ENCODE measurements at regions not wholly inside any gene's neighbourhood (a gene's known extent, or its start where the extent isn't known, plus 50 kb on each side); places are given as distances from the start of the nearest gene placed in this dataset.

DNA sequence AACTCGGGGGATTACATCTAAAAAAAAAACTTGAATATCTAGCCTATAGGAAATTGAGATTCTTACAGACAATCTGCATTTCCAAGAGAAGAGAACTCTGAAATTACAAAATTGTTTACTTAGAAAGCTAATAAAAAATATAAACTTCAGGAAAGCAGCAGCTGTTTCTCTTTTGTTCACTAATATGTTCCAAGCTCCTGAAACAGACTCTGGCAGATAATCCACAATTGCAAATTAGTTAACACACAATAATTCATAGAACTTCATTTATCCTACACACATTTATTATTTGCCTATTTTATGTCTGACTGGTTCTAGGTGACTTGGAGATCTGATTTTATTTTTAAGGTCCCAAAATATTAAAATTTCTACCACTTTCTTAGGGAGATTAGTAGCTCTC is 83.8 kb downstream of the TMEM167A start:
- no peaks in the 10 kb centered on the region for H3K4me1 ChIP-seq (ENCODE audit: insufficient read depth, low read length)
- in situ Hi-C loops (cut with HindIII; ENCODE audit: extremely low pct_ligation_motif_present, low pct_unique_long_range_greater_than_20kb) = no loop called here
- H3K4me2 ChIP-seq (ENCODE audit: low read depth, low read length) = no peak overlapping the region
- ChIA-PET POLR2A (no interaction called here), CTCF (ENCODE audit: low intra/inter-chr PET ratio, low total read pairs) (no interaction called here)
- H3K9me3 ChIP-seq (ENCODE audit: low read length) = no peaks in the 10 kb centered on the region
- no peak for TF ChIP-seq KDM6A (CRISPR knock-in tag; IDR thresholded peaks at IDR 0.05; ENCODE audit: low read depth)
- TF ChIP-seq, protein P1, sequence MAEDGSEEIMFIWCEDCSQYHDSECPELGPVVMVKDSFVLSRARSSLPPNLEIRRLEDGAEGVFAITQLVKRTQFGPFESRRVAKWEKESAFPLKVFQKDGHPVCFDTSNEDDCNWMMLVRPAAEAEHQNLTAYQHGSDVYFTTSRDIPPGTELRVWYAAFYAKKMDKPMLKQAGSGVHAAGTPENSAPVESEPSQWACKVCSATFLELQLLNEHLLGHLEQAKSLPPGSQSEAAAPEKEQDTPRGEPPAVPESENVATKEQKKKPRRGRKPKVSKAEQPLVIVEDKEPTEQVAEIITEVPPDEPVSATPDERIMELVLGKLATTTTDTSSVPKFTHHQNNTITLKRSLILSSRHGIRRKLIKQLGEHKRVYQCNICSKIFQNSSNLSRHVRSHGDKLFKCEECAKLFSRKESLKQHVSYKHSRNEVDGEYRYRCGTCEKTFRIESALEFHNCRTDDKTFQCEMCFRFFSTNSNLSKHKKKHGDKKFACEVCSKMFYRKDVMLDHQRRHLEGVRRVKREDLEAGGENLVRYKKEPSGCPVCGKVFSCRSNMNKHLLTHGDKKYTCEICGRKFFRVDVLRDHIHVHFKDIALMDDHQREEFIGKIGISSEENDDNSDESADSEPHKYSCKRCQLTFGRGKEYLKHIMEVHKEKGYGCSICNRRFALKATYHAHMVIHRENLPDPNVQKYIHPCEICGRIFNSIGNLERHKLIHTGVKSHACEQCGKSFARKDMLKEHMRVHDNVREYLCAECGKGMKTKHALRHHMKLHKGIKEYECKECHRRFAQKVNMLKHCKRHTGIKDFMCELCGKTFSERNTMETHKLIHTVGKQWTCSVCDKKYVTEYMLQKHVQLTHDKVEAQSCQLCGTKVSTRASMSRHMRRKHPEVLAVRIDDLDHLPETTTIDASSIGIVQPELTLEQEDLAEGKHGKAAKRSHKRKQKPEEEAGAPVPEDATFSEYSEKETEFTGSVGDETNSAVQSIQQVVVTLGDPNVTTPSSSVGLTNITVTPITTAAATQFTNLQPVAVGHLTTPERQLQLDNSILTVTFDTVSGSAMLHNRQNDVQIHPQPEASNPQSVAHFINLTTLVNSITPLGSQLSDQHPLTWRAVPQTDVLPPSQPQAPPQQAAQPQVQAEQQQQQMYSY (CRISPR knock-in tag; IDR thresholded peaks at IDR 0.05) = no peak
- ATAC-seq (no peak), DNase-seq (ENCODE audit: low spot score) (no peak), FAIRE-seq (no peak)
- 0% methylated on average over 1 of the region's 1 CpG for WGBS (ENCODE audit: low lambda C conversion rate)
- BruUV-seq (replicated peaks) = no TSS peak
- H3K27ac ChIP-seq (ENCODE audit: extremely low read length, insufficient read depth, low read length) = no peak overlapping the region
- H3K79me2 ChIP-seq (ENCODE audit: insufficient read depth, low read length) = no peaks in the 10 kb centered on the region
- H3K27me3 ChIP-seq (ENCODE audit: control insufficient read depth in 1 of 2, insufficient read depth in 2 of 2, low read length in 2 of 2) = no peaks in the 10 kb centered on the region; a peak in 1 of 5 replicates
- H3K4me3 ChIP-seq (replicated peaks in 1 of 3; ENCODE audit: insufficient read depth in 1 of 3, low read depth in 2 of 3, low read length in 3 of 3) = no peak overlapping the region
- H4K20me1 ChIP-seq (ENCODE audit: insufficient read depth, low read length) = no peaks in the 10 kb centered on the region
- intact Hi-C loops (cut with micrococcal nuclease; ENCODE audit: unreplicated experiment) = no loop called here
- H3K9ac ChIP-seq (ENCODE audit: insufficient read depth, low read depth, low read length) = no peak overlapping the region
- no peak overlapping the region for H2AFZ ChIP-seq (ENCODE audit: low read length)
- H3K36me3 ChIP-seq (replicated peaks in 1 of 2; ENCODE audit: control insufficient read depth in 1 of 2, insufficient read depth in 2 of 2, low read length in 2 of 2) = no peaks in the 10 kb centered on the region

DNA sequence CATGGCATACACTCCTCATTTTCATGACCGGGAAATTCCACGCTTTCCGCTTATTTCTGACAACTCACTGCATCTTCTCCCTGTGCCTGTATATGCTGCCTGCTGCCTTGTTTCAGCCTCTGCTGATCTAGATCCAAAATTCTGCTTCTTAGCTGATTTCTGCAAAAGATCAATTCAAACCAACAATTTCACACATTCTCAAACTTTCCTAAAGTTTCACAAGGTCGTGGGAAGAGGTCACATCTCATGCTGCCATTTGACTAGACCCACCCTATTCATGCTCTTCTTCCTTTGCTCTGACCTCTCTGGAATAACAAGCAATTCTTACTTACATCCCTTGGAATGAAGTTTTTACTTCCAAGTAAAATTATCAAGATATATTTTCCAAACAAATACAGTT is 84.5 kb downstream of the TMEM167A start:
- Histone ChIP-seq H3K27me3 (ENCODE audit: control insufficient read depth in 1 of 2, insufficient read depth in 2 of 2, low read length in 2 of 2) (no peaks in the 10 kb centered on the region), H3K4me2 (ENCODE audit: low read depth, low read length) (no peak overlapping the region), H3K9me3 (ENCODE audit: low read length) (no peaks in the 10 kb centered on the region), H4K20me1 (ENCODE audit: insufficient read depth, low read length) (no peaks in the 10 kb centered on the region), H2AFZ (ENCODE audit: low read length) (no peak overlapping the region), H3K4me3 (replicated peaks in 1 of 3; ENCODE audit: insufficient read depth in 1 of 3, low read depth in 2 of 3, low read length in 3 of 3) (no peak overlapping the region), H3K36me3 (replicated peaks in 1 of 2; ENCODE audit: control insufficient read depth in 1 of 2, insufficient read depth in 2 of 2, low read length in 2 of 2) (no peaks in the 10 kb centered on the region), H3K79me2 (ENCODE audit: insufficient read depth, low read length) (no peaks in the 10 kb centered on the region), H3K9ac (ENCODE audit: insufficient read depth, low read depth, low read length) (no peak overlapping the region), H3K27ac (ENCODE audit: extremely low read length, insufficient read depth, low read length) (no peak overlapping the region), H3K4me1 (ENCODE audit: insufficient read depth, low read length) (no peaks in the 10 kb centered on the region)
- CTCF ChIA-PET (ENCODE audit: low intra/inter-chr PET ratio, low total read pairs) = no interaction called here
- POLR2A ChIA-PET = no interaction called here
- in situ Hi-C loops (cut with HindIII; ENCODE audit: extremely low pct_ligation_motif_present, low pct_unique_long_range_greater_than_20kb) (no loop called here), intact Hi-C loops (cut with micrococcal nuclease; ENCODE audit: unreplicated experiment) (no loop called here)
- no TSS peak for BruUV-seq (replicated peaks)
- ATAC-seq (no peak), FAIRE-seq (no peak), DNase-seq (ENCODE audit: low spot score) (no peak)
- WGBS (ENCODE audit: low lambda C conversion rate) = 76% methylated on average over 4 of the region's 4 CpGs
- no peak for TF ChIP-seq ZBTB7A (CRISPR knock-in tag; IDR thresholded peaks at IDR 0.05)
- TF ChIP-seq SIX1 (CRISPR knock-in tag; IDR thresholded peaks at IDR 0.05; ENCODE audit: borderline replicate concordance) = no peak
- no peak for TF ChIP-seq ZBTB3 (CRISPR knock-in tag; IDR thresholded peaks at IDR 0.05; ENCODE audit: borderline replicate concordance, low read depth)
- TF ChIP-seq FIP1L1 (IDR thresholded peaks at IDR 0.05; ENCODE audit: borderline replicate concordance, insufficient read depth, low read depth, low read length) = no peak
- TF ChIP-seq, protein P2, sequence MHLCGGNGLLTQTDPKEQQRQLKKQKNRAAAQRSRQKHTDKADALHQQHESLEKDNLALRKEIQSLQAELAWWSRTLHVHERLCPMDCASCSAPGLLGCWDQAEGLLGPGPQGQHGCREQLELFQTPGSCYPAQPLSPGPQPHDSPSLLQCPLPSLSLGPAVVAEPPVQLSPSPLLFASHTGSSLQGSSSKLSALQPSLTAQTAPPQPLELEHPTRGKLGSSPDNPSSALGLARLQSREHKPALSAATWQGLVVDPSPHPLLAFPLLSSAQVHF (CRISPR knock-in tag; IDR thresholded peaks at IDR 0.05) = no peak
- TF ChIP-seq ZNF747 (CRISPR knock-in tag; IDR thresholded peaks at IDR 0.05; ENCODE audit: borderline replicate concordance) = no peak
- no peak for TF ChIP-seq ZNF788 (CRISPR knock-in tag; IDR thresholded peaks at IDR 0.05; ENCODE audit: borderline replicate concordance)
- TF ChIP-seq, protein P3, sequence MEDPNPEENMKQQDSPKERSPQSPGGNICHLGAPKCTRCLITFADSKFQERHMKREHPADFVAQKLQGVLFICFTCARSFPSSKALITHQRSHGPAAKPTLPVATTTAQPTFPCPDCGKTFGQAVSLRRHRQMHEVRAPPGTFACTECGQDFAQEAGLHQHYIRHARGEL (CRISPR knock-in tag; IDR thresholded peaks at IDR 0.05) = no peak
- no peak for TF ChIP-seq SSRP1 (CRISPR knock-in tag; IDR thresholded peaks at IDR 0.05)
- no peak for TF ChIP-seq ZNF556 (CRISPR knock-in tag; IDR thresholded peaks at IDR 0.05; ENCODE audit: borderline replicate concordance)
- TF ChIP-seq HNRNPUL1 (IDR thresholded peaks at IDR 0.05; ENCODE audit: low read depth, low read length) = no peak
- TF ChIP-seq NFE2L2 (IDR thresholded peaks at IDR 0.05; ENCODE audit: low read length) = no peak
- no peak for TF ChIP-seq SIN3A (IDR thresholded peaks at IDR 0.05; ENCODE audit: borderline replicate concordance, low read depth, low read length)

Measured in HepG2 (cell line).